HepG2 (cell line): ENCODE measurements at regions not wholly inside any gene's neighbourhood (a gene's known extent, or its start where the extent isn't known, plus 50 kb on each side); places are given as distances from the start of the nearest gene placed in this dataset.

Experiments
- ARNTL ChIP-seq: sonication (generic); formaldehyde crosslinking; IDR thresholded peaks from 2 replicates; pipeline ENCODE4 v1.4.0; 2020; ENCODE audit warnings: mild to moderate bottlenecking, missing genetic modification reagents
- MED1 ChIP-seq: sonication (generic); formaldehyde crosslinking; IDR thresholded peaks from 2 replicates; pipeline ENCODE4 v1.4.0; 2020; ENCODE audit warnings: missing genetic modification reagents
- TF ChIP-seq, protein P1 (sequence below): IDR thresholded peaks from 2 replicates; pipeline ENCODE4 v1.6.1; 2016; ENCODE audit warnings: control low read depth

DNA sequence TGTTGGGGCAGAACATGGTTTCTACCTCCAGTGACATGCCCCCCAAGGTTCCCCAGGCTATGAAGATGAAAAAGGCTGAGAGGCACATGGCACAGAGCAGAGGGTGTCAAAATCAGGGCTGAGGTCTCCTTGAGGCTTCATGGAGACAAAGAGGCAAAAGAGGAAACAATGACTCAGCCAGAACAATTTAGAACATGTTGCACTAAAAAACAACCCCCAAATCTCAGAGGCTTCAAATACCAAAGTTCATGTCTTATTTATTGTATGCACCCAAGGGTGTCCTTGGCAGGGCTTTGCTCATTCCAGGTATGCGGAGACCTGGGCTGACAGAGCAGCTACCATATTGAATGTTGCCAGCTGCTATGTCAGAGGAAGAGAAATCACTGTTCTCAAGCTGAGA lies 964.1 kb downstream of the GRID1 start:
- TF ChIP-seq, protein P1, sequence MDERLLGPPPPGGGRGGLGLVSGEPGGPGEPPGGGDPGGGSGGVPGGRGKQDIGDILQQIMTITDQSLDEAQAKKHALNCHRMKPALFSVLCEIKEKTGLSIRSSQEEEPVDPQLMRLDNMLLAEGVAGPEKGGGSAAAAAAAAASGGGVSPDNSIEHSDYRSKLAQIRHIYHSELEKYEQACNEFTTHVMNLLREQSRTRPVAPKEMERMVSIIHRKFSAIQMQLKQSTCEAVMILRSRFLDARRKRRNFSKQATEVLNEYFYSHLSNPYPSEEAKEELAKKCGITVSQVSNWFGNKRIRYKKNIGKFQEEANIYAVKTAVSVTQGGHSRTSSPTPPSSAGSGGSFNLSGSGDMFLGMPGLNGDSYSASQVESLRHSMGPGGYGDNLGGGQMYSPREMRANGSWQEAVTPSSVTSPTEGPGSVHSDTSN: no peak
- TF ChIP-seq MED1 (no peak), ARNTL (CRISPR knock-in tag) (no peak)
